B cell (primary cell): ENCODE measurements at regions not wholly inside any gene's neighbourhood (a gene's known extent, or its start where the extent isn't known, plus 50 kb on each side); places are given as distances from the start of the nearest gene placed in this dataset.

Experiments used
- EZH2 ChIP-seq: IDR thresholded peaks from 2 replicates; pipeline ENCODE4 v1.6.1; 2012; ENCODE audit warnings: borderline replicate concordance, low read depth, mild to moderate bottlenecking, moderate library complexity, low read length; ENCODE audit not compliant: insufficient read depth, poor library complexity, severe bottlenecking
- TF ChIP-seq, protein P1 (sequence below): fragments of 200-600 bp; IDR thresholded peaks from one replicate; pipeline ENCODE4 v1.8.0; 2022; ENCODE audit warnings: antibody characterized with exemption, mild to moderate bottlenecking

DNA sequence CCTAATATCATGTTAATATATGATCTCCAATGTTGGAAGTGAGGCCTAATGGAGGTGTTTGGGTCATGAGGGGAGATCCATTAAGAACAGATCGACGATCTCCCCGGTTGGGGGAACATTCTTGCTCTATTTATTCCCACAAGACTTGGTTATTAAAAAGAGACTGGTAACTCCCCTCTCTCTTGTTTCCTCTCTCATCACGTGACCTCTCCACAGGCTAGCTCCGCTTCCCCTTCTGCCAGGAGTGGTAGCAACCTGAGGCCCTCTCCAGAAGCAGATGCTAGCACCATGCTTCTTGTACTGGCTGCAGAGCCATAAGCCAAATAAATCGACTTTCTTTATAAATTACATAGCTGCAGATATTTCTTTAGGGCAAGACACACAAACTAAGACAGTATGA lies 794.4 kb downstream of the MTRR start:
- TF ChIP-seq, protein P1, sequence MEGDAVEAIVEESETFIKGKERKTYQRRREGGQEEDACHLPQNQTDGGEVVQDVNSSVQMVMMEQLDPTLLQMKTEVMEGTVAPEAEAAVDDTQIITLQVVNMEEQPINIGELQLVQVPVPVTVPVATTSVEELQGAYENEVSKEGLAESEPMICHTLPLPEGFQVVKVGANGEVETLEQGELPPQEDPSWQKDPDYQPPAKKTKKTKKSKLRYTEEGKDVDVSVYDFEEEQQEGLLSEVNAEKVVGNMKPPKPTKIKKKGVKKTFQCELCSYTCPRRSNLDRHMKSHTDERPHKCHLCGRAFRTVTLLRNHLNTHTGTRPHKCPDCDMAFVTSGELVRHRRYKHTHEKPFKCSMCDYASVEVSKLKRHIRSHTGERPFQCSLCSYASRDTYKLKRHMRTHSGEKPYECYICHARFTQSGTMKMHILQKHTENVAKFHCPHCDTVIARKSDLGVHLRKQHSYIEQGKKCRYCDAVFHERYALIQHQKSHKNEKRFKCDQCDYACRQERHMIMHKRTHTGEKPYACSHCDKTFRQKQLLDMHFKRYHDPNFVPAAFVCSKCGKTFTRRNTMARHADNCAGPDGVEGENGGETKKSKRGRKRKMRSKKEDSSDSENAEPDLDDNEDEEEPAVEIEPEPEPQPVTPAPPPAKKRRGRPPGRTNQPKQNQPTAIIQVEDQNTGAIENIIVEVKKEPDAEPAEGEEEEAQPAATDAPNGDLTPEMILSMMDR: no peak
- no peak for TF ChIP-seq EZH2
